ENCODE measurements at regions not wholly inside any gene's neighbourhood (a gene's known extent, or its start where the extent isn't known, plus 50 kb on each side); places are given as distances from the start of the nearest gene placed in this dataset.
"Not testable (repeated sequence)": the region's sequence is repeated elsewhere in the genome, so short reads cannot be mapped to it uniquely, and the experiment has no call there.

DNA sequence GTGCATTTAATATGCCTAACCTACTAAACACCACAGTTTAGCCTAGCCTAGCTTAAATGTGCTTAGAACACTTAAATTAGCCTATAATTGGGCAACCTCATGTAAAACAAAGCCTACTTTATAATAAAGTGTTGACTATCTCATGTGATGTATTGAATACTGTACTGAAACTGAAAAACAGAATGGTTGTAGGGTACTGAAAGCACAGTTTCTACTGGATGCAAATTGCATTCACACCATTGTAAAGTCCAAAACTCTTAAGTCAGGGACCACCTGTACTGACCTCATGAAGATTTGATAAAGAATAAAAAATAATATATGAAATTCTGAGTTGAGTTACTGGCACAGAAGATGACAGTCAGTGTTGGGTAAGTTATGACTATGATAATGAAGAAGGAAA is 625.4 kb upstream of the SOX9 start:
- intact Hi-C loops (cut with micrococcal nuclease): no loop called here
- no peak for DNase-seq
- peaks cover 2% of the 10 kb centered on the region for H3K9me3 Mint-ChIP-seq
- POLR2A ChIA-PET: no interaction called here
- no peaks in the 10 kb centered on the region for H3K4me1 Mint-ChIP-seq (ENCODE audit: low read depth)
- H3K4me3 Mint-ChIP-seq: no peak overlapping the region
- no peaks in the 10 kb centered on the region for H3K27me3 Mint-ChIP-seq
- CTCF ChIA-PET: no interaction called here
- H3K36me3 Mint-ChIP-seq: no peaks in the 10 kb centered on the region
- H3K27ac Mint-ChIP-seq: no peak overlapping the region

DNA sequence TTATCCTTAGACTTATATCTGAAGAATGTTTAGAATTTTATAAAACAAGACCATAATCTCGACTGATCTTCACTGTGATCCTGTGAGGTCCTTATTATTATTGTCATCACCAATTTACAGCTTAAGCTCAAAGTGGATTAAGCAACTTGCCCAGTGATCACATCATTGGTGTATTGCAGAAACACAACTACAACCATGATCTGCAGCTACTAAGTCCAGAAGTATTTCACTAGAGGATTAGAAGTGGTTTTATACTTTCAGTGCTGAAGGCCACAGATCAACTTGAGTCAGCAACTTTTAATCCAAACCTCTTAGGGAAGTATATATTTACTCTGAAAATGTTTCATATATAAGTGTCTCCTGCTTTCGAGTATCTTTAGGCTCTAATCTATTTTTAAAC is 624.3 kb upstream of the SOX9 start:
- Mint-ChIP-seq H3K27me3 (no peaks in the 10 kb centered on the region), H3K4me1 (ENCODE audit: low read depth) (no peaks in the 10 kb centered on the region), H3K4me3 (no peak overlapping the region), H3K9me3 (no peaks in the 10 kb centered on the region), H3K36me3 (no peaks in the 10 kb centered on the region), H3K27ac (no peak overlapping the region)
- intact Hi-C loops (cut with micrococcal nuclease): no loop called here
- no peak for DNase-seq
- ChIA-PET POLR2A (no interaction called here), CTCF (no interaction called here)

DNA sequence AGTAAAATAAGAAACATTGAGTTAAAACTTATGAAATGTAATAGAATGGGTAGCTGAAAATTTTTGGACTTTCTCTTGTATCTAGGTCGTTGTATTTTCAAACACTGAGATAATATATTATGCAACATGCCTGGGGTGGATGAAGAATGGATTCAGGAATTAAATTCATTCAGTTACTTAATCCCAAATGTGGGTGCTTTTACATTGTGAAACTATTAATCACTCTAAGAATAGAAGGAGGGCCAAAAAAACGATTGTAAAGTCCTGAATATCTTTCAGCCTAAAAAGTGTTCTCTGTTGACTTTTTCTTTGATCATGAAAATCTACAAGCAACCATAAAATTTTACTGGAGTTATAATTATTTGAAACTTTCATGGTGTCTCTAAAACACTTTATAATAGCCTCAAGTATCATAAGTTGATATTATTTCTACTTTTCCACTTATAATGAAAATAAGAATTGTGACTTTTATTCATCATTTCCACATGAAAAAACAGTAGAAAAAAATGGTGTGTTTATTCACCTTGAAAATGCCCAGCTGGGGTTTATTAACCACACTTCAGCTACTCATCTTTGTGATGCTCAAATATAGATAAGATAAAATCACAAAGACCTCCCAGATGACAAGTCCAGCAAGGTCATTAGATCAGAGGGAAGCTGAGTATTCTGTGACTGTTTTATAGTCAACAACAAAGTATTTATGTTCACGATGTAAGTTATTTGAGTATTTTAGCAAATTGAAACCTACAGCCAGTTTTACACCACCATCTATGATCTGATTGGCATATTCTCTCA is 619.9 kb upstream of the SOX9 start:
- no peak overlapping the region for H3K27ac Mint-ChIP-seq
- ChIA-PET POLR2A (no interaction called here), CTCF (no interaction called here)
- DNase-seq: no peak
- H3K27me3 Mint-ChIP-seq: no peaks in the 10 kb centered on the region
- no peak overlapping the region for H3K4me3 Mint-ChIP-seq
- peaks cover 3% of the 10 kb centered on the region for H3K9me3 Mint-ChIP-seq
- no peaks in the 10 kb centered on the region for H3K36me3 Mint-ChIP-seq
- H3K4me1 Mint-ChIP-seq (ENCODE audit: low read depth): no peaks in the 10 kb centered on the region
- intact Hi-C loops (cut with micrococcal nuclease): no loop called here

DNA sequence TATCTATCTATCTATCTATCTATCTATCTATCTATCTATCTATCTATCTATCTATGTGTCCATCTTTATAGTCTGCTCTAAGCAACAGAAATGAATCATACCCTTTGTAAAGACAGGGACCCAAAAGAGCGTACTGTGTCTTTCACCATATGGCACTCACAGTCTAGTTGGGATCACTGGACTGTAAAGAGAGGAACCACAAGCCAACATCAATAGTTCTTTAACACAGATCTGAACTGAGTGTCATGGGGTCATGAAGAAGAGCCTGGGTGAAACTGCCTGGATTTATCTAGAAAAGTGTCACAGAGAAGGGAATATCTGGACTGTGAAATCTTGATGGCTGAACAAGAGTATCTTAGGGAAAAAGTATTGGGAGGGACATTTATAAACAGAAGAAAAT is 619.1 kb upstream of the SOX9 start:
- no peak overlapping the region for H3K27ac Mint-ChIP-seq
- intact Hi-C loops (cut with micrococcal nuclease): no loop called here
- no peaks in the 10 kb centered on the region for H3K27me3 Mint-ChIP-seq
- no peaks in the 10 kb centered on the region for H3K36me3 Mint-ChIP-seq
- no peak overlapping the region for H3K4me3 Mint-ChIP-seq
- no peak for DNase-seq
- H3K9me3 Mint-ChIP-seq: peaks cover 3% of the 10 kb centered on the region
- CTCF ChIA-PET: no interaction called here
- POLR2A ChIA-PET: no interaction called here
- no peaks in the 10 kb centered on the region for H3K4me1 Mint-ChIP-seq (ENCODE audit: low read depth)

DNA sequence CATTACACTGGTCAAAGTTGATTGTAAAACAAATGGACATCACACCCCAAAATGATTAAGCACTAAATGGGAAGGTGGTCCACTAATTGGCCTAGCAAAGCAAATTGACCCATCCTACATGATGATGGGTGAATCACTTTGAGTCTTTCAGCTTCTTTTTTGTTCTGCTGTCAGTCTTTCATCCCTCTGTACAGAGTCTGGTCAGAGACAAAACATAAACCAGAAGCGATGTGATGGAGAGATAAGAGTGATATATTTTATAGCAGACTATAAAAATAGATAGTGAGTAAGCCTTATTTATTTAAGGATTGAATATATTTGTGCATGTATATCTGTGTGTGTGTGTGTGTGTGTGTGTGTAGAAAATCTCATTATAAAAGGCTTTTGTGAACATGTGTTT is 618.4 kb upstream of the SOX9 start:
- no peaks in the 10 kb centered on the region for H3K27me3 Mint-ChIP-seq
- peaks cover 3% of the 10 kb centered on the region for H3K9me3 Mint-ChIP-seq
- H3K27ac Mint-ChIP-seq: no peak overlapping the region

DNA sequence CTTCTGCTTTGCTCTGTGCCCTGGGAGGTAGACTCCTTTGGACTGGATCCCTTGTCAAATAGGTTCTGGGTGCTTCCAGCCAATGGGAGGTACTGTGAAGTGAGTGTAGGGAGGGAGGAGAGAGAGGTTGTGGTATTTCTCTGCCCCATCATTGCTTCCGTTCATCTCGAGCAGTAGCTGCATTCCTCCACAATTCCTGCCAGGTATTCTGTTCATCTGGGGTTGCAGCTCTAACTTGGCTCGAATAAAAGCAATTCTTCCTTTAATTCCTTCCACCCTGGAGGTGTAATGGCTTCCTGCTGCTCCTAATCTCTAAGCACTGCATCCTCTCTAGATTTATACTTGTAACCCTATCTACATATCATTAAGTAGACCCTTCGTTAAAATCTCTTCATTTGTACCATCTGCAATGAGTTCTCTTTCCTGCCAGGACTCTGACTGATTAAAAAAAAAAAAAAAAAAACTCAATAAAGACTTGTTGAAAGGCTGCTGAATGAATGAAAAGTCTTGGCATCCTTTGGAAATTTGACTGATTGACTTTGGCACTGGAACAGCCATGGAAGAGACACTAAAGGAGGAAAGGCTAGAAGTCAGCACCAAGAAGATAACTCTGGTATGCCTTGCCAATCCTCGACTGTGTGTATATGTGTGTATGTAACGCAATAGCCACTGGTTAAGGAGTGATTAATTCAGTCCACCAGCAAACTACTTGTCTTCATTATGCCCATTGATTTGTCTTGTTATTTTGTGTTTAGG is 616.9 kb upstream of the SOX9 start:
- Mint-ChIP-seq H3K27ac (no peak overlapping the region), H3K4me1 (ENCODE audit: low read depth) (no peaks in the 10 kb centered on the region), H3K4me3 (no peak overlapping the region), H3K27me3 (no peaks in the 10 kb centered on the region), H3K36me3 (no peaks in the 10 kb centered on the region), H3K9me3 (peaks cover 3% of the 10 kb centered on the region)
- ChIA-PET POLR2A (no interaction called here), CTCF (interaction anchor here (0.6 kb wide), 1 partner anchor 356 kb away, joined by 3 read pairs; no protein-coding TSS in a partner anchor)
- DNase-seq: no peak
- intact Hi-C loops (cut with micrococcal nuclease): no loop called here

More for the DNA sequence above, 618.4 kb upstream of the SOX9 start:
- CTCF ChIA-PET: no interaction called here
- Mint-ChIP-seq H3K4me1 (ENCODE audit: low read depth) (no peaks in the 10 kb centered on the region), H3K4me3 (no peak overlapping the region), H3K36me3 (no peaks in the 10 kb centered on the region)
- intact Hi-C loops (cut with micrococcal nuclease): no loop called here
- no peak for DNase-seq
- POLR2A ChIA-PET: no interaction called here

DNA sequence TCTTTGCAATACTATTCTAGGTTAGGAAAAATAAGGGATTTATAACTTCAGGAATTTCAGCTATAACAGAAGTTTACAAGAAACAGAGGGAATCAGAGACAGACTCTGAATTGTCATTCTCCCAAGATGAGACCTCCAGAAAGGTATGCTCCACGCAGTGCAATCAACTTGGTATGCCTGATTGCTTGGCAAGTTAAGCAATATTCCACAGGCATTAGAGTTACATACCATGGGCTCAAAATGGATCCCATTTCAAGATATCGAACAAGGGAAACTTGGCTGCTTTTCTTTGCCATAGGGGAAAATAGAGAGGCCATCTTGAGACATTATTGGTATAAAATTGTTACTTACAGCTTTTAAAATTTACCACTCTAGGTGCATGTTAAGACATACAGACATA is 615.6 kb upstream of the SOX9 start:
- ChIA-PET POLR2A (no interaction called here), CTCF (no interaction called here)
- no peak overlapping the region for H3K4me3 Mint-ChIP-seq
- H3K27me3 Mint-ChIP-seq: no peaks in the 10 kb centered on the region
- no peaks in the 10 kb centered on the region for H3K4me1 Mint-ChIP-seq (ENCODE audit: low read depth)
- intact Hi-C loops (cut with micrococcal nuclease): no loop called here
- H3K36me3 Mint-ChIP-seq: no peaks in the 10 kb centered on the region
- DNase-seq: no peak
- H3K27ac Mint-ChIP-seq: no peak overlapping the region
- peaks cover 3% of the 10 kb centered on the region for H3K9me3 Mint-ChIP-seq

DNA sequence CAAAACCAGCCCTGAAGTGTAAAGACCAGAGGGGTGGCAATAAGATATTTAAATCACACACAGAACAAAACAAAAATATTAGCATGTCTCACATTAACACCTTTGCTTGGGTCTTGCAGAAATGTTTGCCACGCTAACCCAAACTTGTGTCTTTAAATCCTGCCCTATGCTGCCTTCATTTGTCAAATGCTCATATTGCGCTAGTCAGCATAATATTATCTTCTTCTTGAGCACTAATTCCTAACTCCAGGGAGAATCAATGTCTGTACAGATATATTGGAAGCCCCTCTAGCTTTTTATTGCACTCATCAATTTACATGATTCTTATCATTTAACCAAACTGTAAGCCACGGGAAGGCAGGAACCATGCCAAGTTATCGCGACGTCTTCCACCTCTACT is 614.8 kb upstream of the SOX9 start:
- H3K27me3 Mint-ChIP-seq: no peaks in the 10 kb centered on the region
- ChIA-PET CTCF (no interaction called here), POLR2A (no interaction called here)
- H3K4me3 Mint-ChIP-seq: no peak overlapping the region
- intact Hi-C loops (cut with micrococcal nuclease): no loop called here
- H3K36me3 Mint-ChIP-seq: no peaks in the 10 kb centered on the region
- no peak for DNase-seq
- no peak overlapping the region for H3K27ac Mint-ChIP-seq
- no peaks in the 10 kb centered on the region for H3K4me1 Mint-ChIP-seq (ENCODE audit: low read depth)
- peaks cover 3% of the 10 kb centered on the region for H3K9me3 Mint-ChIP-seq

DNA sequence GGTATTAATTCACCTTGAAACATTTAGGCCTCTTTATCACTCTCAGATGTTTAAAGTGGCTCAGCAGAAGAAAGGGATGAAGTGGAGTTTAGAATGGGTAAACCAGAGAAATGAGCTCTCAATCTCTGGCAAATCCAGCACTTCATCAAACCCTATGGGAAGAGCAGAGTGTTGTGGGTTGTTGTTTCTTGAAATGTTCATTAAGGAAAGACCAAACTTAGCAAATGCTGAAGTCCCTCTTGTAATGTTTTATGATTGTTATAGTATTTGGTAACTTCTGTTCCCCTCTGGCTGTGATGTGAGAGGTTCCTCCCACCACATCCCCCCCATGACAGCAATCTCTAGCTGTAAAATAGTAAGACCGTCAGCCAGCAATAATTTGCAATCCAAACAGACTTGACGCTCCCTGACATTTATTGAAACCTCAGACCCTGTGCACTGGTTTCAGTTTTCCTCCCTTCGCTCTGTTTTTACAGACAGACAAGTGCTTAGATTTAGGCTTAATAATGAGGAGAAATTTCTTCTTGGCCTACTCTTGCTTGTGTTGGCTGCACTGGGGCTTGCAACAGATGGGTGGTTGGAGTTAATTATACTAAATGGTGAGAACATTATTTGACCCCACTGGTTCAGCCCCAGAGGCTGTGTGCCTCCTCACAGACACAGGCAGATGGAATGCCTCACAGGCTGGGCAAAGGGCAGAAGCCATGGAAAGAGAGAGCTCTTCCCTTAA is 609.4 kb upstream of the SOX9 start:
- Mint-ChIP-seq H3K4me3 (no peak overlapping the region), H3K9me3 (peaks cover 6% of the 10 kb centered on the region), H3K36me3 (no peaks in the 10 kb centered on the region), H3K27ac (no peak overlapping the region), H3K27me3 (no peaks in the 10 kb centered on the region), H3K4me1 (ENCODE audit: low read depth) (no peaks in the 10 kb centered on the region)
- ChIA-PET CTCF (interaction anchor here (0.6 kb wide), 1 partner anchor 17 kb away, joined by 5 read pairs; no protein-coding TSS in a partner anchor), POLR2A (no interaction called here)
- DNase-seq: no peak
- intact Hi-C loops (cut with micrococcal nuclease): no loop called here

DNA sequence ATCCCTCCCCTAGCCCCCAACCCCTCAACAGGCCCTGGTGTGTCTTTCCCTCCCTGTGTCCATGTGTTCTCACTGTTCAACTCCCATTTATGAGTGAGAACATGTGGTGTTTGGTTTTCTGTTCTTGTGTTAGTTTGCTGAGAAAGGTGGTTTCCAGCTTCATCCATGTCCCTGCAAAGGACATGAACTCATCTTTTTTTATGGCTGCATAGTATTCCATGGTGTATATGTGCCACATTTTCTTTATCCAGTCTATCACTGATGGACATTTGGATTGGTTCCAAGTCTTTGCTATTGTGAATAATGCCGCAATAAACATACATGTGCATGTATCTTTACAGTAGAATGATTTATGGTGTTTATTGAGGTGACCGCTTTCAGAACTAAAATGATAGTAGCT is 607.1 kb upstream of the SOX9 start:
- CTCF ChIA-PET; H3K9me3 Mint-ChIP-seq; H3K27ac Mint-ChIP-seq; intact Hi-C loops (cut with micrococcal nuclease); H3K4me3 Mint-ChIP-seq; H3K4me1 Mint-ChIP-seq (ENCODE audit: low read depth); POLR2A ChIA-PET; DNase-seq; H3K36me3 Mint-ChIP-seq; H3K27me3 Mint-ChIP-seq: not testable (repeated sequence)

DNA sequence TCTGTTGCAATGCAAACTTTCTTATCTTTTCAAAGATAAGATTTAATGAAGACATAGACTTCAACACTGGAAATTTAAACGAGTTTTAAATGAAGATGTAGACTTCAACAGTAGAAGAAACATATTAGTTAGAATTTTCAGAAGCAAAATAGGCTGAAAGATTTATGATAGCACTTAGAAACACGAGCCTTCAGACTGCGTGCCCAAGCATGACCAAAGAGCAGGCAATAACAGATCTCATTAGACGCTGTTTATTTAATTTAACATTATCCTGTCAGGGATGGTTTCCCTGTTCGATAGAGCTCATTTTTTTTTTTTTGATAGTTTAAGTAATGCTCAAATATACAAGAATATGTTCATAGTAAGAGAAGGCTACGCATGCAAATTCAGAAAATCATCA is 604.7 kb upstream of the SOX9 start:
- Mint-ChIP-seq H3K4me1 (ENCODE audit: low read depth) (no peaks in the 10 kb centered on the region), H3K9me3 (peaks cover 9% of the 10 kb centered on the region), H3K4me3 (no peak overlapping the region), H3K27me3 (no peaks in the 10 kb centered on the region), H3K36me3 (no peaks in the 10 kb centered on the region), H3K27ac (no peak overlapping the region)
- ChIA-PET CTCF (no interaction called here), POLR2A (no interaction called here)
- no peak for DNase-seq
- intact Hi-C loops (cut with micrococcal nuclease): no loop called here

DNA sequence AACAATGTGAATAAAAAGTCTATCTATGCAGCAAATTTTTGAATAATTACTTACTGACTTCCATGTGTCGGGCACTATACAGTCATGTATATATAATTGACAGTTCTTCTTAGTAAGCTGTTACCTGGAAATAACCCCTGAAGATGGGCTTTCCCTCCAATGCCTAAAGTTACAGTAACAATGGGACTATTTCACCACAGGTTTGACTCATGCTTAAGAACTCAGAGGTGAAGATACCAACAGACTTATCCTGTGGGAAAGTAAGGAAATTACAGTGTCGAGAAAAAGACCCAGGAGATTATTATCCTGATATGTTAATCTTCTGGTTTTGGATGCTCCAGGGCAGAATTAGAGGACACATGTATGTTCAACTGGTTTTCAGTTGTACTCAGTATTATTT is 601.5 kb upstream of the SOX9 start:
- Mint-ChIP-seq H3K4me3 (no peak overlapping the region), H3K36me3 (no peaks in the 10 kb centered on the region), H3K9me3 (peaks cover 7% of the 10 kb centered on the region), H3K4me1 (ENCODE audit: low read depth) (no peaks in the 10 kb centered on the region), H3K27me3 (no peaks in the 10 kb centered on the region), H3K27ac (no peak overlapping the region)
- DNase-seq: no peak
- POLR2A ChIA-PET: no interaction called here
- intact Hi-C loops (cut with micrococcal nuclease): no loop called here
- CTCF ChIA-PET: no interaction called here

DNA sequence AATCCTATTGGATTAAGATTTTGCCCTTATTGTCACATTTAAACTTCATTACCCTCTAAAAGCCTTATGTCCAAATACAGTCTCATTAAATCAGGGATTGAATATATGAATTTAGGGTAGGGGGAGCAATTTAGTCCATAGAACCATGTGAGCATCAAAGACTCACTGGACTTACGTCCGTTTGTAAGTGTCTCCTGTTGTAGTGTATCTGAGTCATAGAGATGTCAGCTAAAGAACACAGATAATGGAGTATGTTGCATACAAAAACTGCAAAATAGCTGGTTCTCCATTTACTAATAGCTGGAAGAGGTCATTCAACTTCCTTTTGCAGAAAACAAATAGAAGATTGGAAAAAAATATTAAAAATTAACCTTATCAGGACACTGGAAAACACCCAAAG is 599.1 kb upstream of the SOX9 start:
- H3K27ac Mint-ChIP-seq: no peak overlapping the region
- ChIA-PET POLR2A (no interaction called here), CTCF (no interaction called here)
- peaks cover 3% of the 10 kb centered on the region for H3K9me3 Mint-ChIP-seq
- intact Hi-C loops (cut with micrococcal nuclease): no loop called here
- no peak overlapping the region for H3K4me3 Mint-ChIP-seq
- no peaks in the 10 kb centered on the region for H3K36me3 Mint-ChIP-seq
- no peaks in the 10 kb centered on the region for H3K27me3 Mint-ChIP-seq
- DNase-seq: no peak
- H3K4me1 Mint-ChIP-seq (ENCODE audit: low read depth): no peaks in the 10 kb centered on the region
